IMR-90 (cell line): ENCODE measurements at regions not wholly inside any gene's neighbourhood (a gene's known extent, or its start where the extent isn't known, plus 50 kb on each side); places are given as distances from the start of the nearest gene placed in this dataset.
"Not testable (repeated sequence)": the region's sequence is repeated elsewhere in the genome, so short reads cannot be mapped to it uniquely, and the experiment has no call there.

Source experiments
- CTCF ChIP-seq: conservative IDR thresholded peaks from 2 replicates; pipeline ENCODE4 v1.5.1; 2012; ENCODE audit warnings: mild to moderate bottlenecking, low read depth, low read length, improper control_type of control experiment
- ELK1 ChIP-seq: fragments of 150-350 bp; IDR thresholded peaks from 2 replicates; pipeline ENCODE4 v1.6.1; 2016; ENCODE audit warnings: low read depth, mild to moderate bottlenecking, low read length, moderate library complexity, borderline replicate concordance
- POLR2A ChIP-seq: IDR thresholded peaks from 2 replicates; pipeline ENCODE4 v1.6.1; 2012; ENCODE audit warnings: mild to moderate bottlenecking, low read depth, low read length

GRCh38 chr1:201645000-201645399 lies 106.1 kb downstream of the NAV1 start:
- TF ChIP-seq CTCF, POLR2A, ELK1: not testable (repeated sequence)
